ENCODE measurements at regions not wholly inside any gene's neighbourhood (a gene's known extent, or its start where the extent isn't known, plus 50 kb on each side); places are given as distances from the start of the nearest gene placed in this dataset.
A peak's percentile ranks its signal among the peaks of the same experiment; 100 is the strongest.
"Not testable (repeated sequence)": the region's sequence is repeated elsewhere in the genome, so short reads cannot be mapped to it uniquely, and the experiment has no call there.

GRCh38 chr1:121086249-121086648 lies 97.9 kb downstream of the FAM72B start:
- not testable (repeated sequence) for H3K4me3 ChIP-seq (ENCODE audit: low read depth, low read length); DNase-seq (ENCODE audit: low read depth)

GRCh38 chr1:121087221-121087620 lies 96.9 kb downstream of the FAM72B start:
- H3K4me3 ChIP-seq (ENCODE audit: low read depth, low read length); DNase-seq (ENCODE audit: low read depth): not testable (repeated sequence)

GRCh38 chr1:121088568-121088967 lies 95.6 kb downstream of the FAM72B start:
- not testable (repeated sequence) for H3K4me3 ChIP-seq (ENCODE audit: low read depth, low read length); DNase-seq (ENCODE audit: low read depth)

GRCh38 chr1:121092329-121092968 lies 91.7 kb downstream of the FAM72B start:
- DNase-seq (ENCODE audit: low read depth); H3K4me3 ChIP-seq (ENCODE audit: low read depth, low read length): not testable (repeated sequence)

GRCh38 chr1:121095014-121095413 lies 89.1 kb downstream of the FAM72B start:
- H3K4me3 ChIP-seq (ENCODE audit: low read depth, low read length); DNase-seq (ENCODE audit: low read depth): not testable (repeated sequence)

GRCh38 chr1:121097127-121097866 lies 86.8 kb downstream of the FAM72B start:
- not testable (repeated sequence) for H3K4me3 ChIP-seq (ENCODE audit: low read depth, low read length)
- DNase-seq (ENCODE audit: low read depth): peak; percentile 78
- TF ChIP-seq CTCF (IDR thresholded peaks at IDR 0.05; ENCODE audit: insufficient read depth, low read depth, low read length, missing control alignments): peak; percentile 54

- not testable (repeated sequence) for DNase-seq (ENCODE audit: low read depth); H3K4me3 ChIP-seq (ENCODE audit: low read depth, low read length)
These were observed 86.3 kb downstream of the FAM72B start for GRCh38 chr1:121097867-121098215.

GRCh38 chr1:121109025-121109424 lies 75.1 kb downstream of the FAM72B start:
- not testable (repeated sequence) for DNase-seq (ENCODE audit: low read depth); H3K4me3 ChIP-seq (ENCODE audit: low read depth, low read length)

GRCh38 chr1:121116522-121117297 lies 67.4 kb downstream of the FAM72B start:
- not testable (repeated sequence) for H3K4me3 ChIP-seq (ENCODE audit: low read depth, low read length); DNase-seq (ENCODE audit: low read depth)

- not testable (repeated sequence) for DNase-seq (ENCODE audit: low read depth); H3K4me3 ChIP-seq (ENCODE audit: low read depth, low read length)
These were observed 66.9 kb downstream of the FAM72B start for GRCh38 chr1:121117298-121117611.

- not testable (repeated sequence) for H3K4me3 ChIP-seq (ENCODE audit: low read depth, low read length)
These were observed 66.3 kb downstream of the FAM72B start for GRCh38 chr1:121117622-121118479.

More at GRCh38 chr1:121117622-121118479, 66.3 kb downstream of the FAM72B start:
- DNase-seq (ENCODE audit: low read depth): not testable (repeated sequence)

All from GM12865 (cell line).